HCT116 (cell line): ENCODE measurements at regions not wholly inside any gene's neighbourhood (a gene's known extent, or its start where the extent isn't known, plus 50 kb on each side); places are given as distances from the start of the nearest gene placed in this dataset.

Experiments
- ATAC-seq: fragments of 200-7000 bp; cut with Tn5 transposase; 2 replicates; pipeline ENCODE4 v1.9.1; 2020; ENCODE audit warnings: mild to moderate bottlenecking, moderate library complexity
- BruUV-seq: library from RNA; stranded (reverse); fragments of 400-500 nt; replicated peaks from 2 replicates; lab custom pipeline; 2021; lab: Mats Ljungman, UMichigan
- CTCF ChIA-PET: fragments of 300-600 bp; sonication (Branson Sonifier 250); formaldehyde crosslinking; loops from one replicate; lab custom pipeline; 2021; ENCODE audit warnings: antibody characterized with exemption; lab: Charles Lee
- POLR2A ChIA-PET: fragments of 300-600, 350-600 bp; sonication (Branson Sonifier 250); formaldehyde crosslinking; loops from one replicate; lab custom pipeline; 2021; ENCODE audit warnings: antibody characterized with exemption; lab: Charles Lee
- RAD21 ChIA-PET, 2 experiments: fragments of 300-600 bp; sonication (Branson Sonifier 250); formaldehyde crosslinking; loops; one replicate each; lab custom pipeline; 2023; ENCODE audit warnings: low total read pairs in 2 of 2; ENCODE audit not compliant: uncharacterized antibody in 2 of 2, unreplicated experiment in 2 of 2, low non-redundant PET in 1 of 2; lab: Charles Lee
- DNase-seq: peaks from one replicate; pipeline ENCODE4 v3.0.0-alpha.2; 2010; ENCODE audit warnings: low read depth, low spot score
- H2AFZ ChIP-seq: fragments of 200-600 bp; shearing (Covaris generic), sonication (generic); 2 replicates; pipeline ENCODE4 v1.6.1; 2017; ENCODE audit warnings: low read depth, mixed run types, mixed read lengths, antibody characterized with exemption, low read length; ENCODE audit not compliant: poor library complexity, severe bottlenecking
- H3K27ac ChIP-seq: 2 replicates; pipeline ENCODE4 v1.5.1; 2012; ENCODE audit warnings: low read depth, low read length
- H3K27me3 ChIP-seq: fragments of 200-600 bp; sonication (generic); 2 replicates; pipeline ENCODE4 v1.6.1; 2016; ENCODE audit warnings: mixed run types, low read length, mixed read lengths; ENCODE audit not compliant: insufficient read depth
- H3K36me3 ChIP-seq, 2 experiments: fragments of 200-500 bp in 1 of 2; fragments of 200-600 bp in 1 of 2; sonication (Bioruptor generic) in 1 of 2; sonication (generic) in 1 of 2; 2 replicates each; pipeline versions ENCODE4 v1.5.1 to v1.6.1; 2014 to 2016; ENCODE audit warnings: low read length in 2 of 2, inconsistent platforms in 1 of 2, mixed read lengths in 1 of 2, mixed run types in 1 of 2; ENCODE audit not compliant: insufficient read depth in 2 of 2, control insufficient read depth in 1 of 2
- H3K4me1 ChIP-seq, 2 experiments: fragments of 200-600 bp in 1 of 2; sonication (generic) in 1 of 2; 2 replicates each; pipeline versions ENCODE4 v1.5.1 to v1.6.1; 2012 to 2017; ENCODE audit warnings: low read length in 2 of 2, inconsistent platforms in 1 of 2, mild to moderate bottlenecking in 1 of 2, mixed read lengths in 1 of 2, mixed run types in 1 of 2, moderate library complexity in 1 of 2; ENCODE audit not compliant: insufficient read depth in 2 of 2, control insufficient read depth in 1 of 2
- H3K4me2 ChIP-seq: fragments of 200-600 bp; sonication (generic); 2 replicates; pipeline ENCODE4 v1.6.1; 2017; ENCODE audit warnings: mixed run types, low read length, mixed read lengths
- H3K4me3 ChIP-seq, 2 experiments: fragments of 200-600 bp in 1 of 2; sonication (generic) in 1 of 2; replicated peaks in 1 of 2; 2 replicates each; pipeline ENCODE4 v1.5.1; 2011 to 2016; ENCODE audit warnings: low read length in 2 of 2, control low read depth in 1 of 2, low read depth in 1 of 2, mild to moderate bottlenecking in 1 of 2, mixed read lengths in 1 of 2, mixed run types in 1 of 2
- H3K79me2 ChIP-seq: fragments of 200-600 bp; sonication (generic); 2 replicates; pipeline ENCODE4 v1.6.1; 2017; ENCODE audit warnings: mild to moderate bottlenecking, mixed run types, low read length, moderate library complexity, mixed read lengths; ENCODE audit not compliant: insufficient read depth
- H3K9ac ChIP-seq: fragments of 200-600 bp; sonication (generic); 2 replicates; pipeline ENCODE4 v1.6.1; 2016; ENCODE audit warnings: low read length, mixed read lengths
- H3K9me2 ChIP-seq: fragments of 200-600 bp; sonication (generic), shearing (Covaris generic); 2 replicates; pipeline ENCODE4 v1.6.1; 2017; ENCODE audit warnings: mixed run types, mild to moderate bottlenecking, moderate library complexity; ENCODE audit not compliant: insufficient read depth
- H3K9me3 ChIP-seq, 2 experiments: fragments of 200-500 bp in 1 of 2; fragments of 200-600 bp in 1 of 2; sonication (Bioruptor generic) in 1 of 2; sonication (generic) in 1 of 2; 2 replicates each; pipeline ENCODE4 v1.6.1; 2014 to 2017; ENCODE audit warnings: low read length in 2 of 2, mixed read lengths in 2 of 2, inconsistent platforms in 1 of 2, low read depth in 1 of 2, mild to moderate bottlenecking in 1 of 2, mixed run types in 1 of 2, moderate library complexity in 1 of 2; ENCODE audit not compliant: control insufficient read depth in 1 of 2, insufficient read depth in 1 of 2
- H4K20me1 ChIP-seq: fragments of 200-600 bp; sonication (generic), shearing (Covaris generic); 2 replicates; pipeline ENCODE4 v1.6.1; 2017; ENCODE audit warnings: mixed run types, mild to moderate bottlenecking, moderate library complexity; ENCODE audit not compliant: insufficient read depth
- CBX3 ChIP-seq: IDR thresholded peaks from 2 replicates; pipeline ENCODE4 v1.6.1; 2012; ENCODE audit warnings: low read depth
- EGR1 ChIP-seq: IDR thresholded peaks from 2 replicates; pipeline ENCODE4 v1.6.1; 2012; ENCODE audit warnings: low read depth
- ELF1 ChIP-seq: IDR thresholded peaks from 2 replicates; pipeline ENCODE4 v1.6.1; 2012; ENCODE audit warnings: low read depth, borderline replicate concordance
- EZH2 ChIP-seq: fragments of 200-600 bp; sonication (generic); IDR thresholded peaks from 2 replicates; pipeline ENCODE4 v1.6.1; 2017; ENCODE audit warnings: antibody characterized with exemption, mixed run types
- EZH2phosphoT487 ChIP-seq: fragments of 200-600 bp; IDR thresholded peaks from 2 replicates; pipeline ENCODE4 v1.6.1; 2018; ENCODE audit warnings: antibody characterized with exemption, borderline replicate concordance
- FOSL1 ChIP-seq: IDR thresholded peaks from 2 replicates; pipeline ENCODE4 v1.6.1; 2012; ENCODE audit warnings: low read depth
- JUND ChIP-seq: IDR thresholded peaks from 2 replicates; pipeline ENCODE4 v1.6.1; 2012
- SRF ChIP-seq: IDR thresholded peaks from 2 replicates; pipeline ENCODE4 v1.6.1; 2012; ENCODE audit warnings: low read depth
- TCF7L2 ChIP-seq: IDR thresholded peaks from 2 replicates; pipeline ENCODE4 v1.7.0; 2011; ENCODE audit warnings: borderline replicate concordance, inconsistent platforms; ENCODE audit not compliant: insufficient read depth, insufficient read length; ENCODE audit errors: extremely low read depth
- YY1 ChIP-seq: IDR thresholded peaks from 2 replicates; pipeline ENCODE4 v1.6.1; 2011; ENCODE audit warnings: low read length, low read depth, moderate library complexity, mild to moderate bottlenecking; ENCODE audit not compliant: insufficient replicate concordance; ENCODE audit errors: extremely low read depth
- ZFX ChIP-seq: fragments of 450-650 bp; IDR thresholded peaks from 2 replicates; pipeline ENCODE4 v1.6.1; 2017
- intact Hi-C: fragments of 100-400 bp; cut with micrococcal nuclease; formaldehyde crosslinking; loops from 2 replicates; pipeline ENCODE4 v1.10.0; 2022
- TF ChIP-seq, protein P1 (sequence below): IDR thresholded peaks from 2 replicates; pipeline ENCODE4 v1.6.1; 2012
- TF ChIP-seq, protein P2 (sequence below), 3 experiments: fragments of 200-600 bp in 1 of 3; sonication (generic) in 1 of 3; IDR thresholded peaks in 2 of 3; conservative IDR thresholded peaks in 1 of 3; 2 replicates each; pipeline ENCODE4 v1.5.1; 2012 to 2017; ENCODE audit warnings: low read depth in 2 of 3, low read length in 2 of 3, antibody characterized with exemption in 1 of 3, borderline replicate concordance in 1 of 3, control low read depth in 1 of 3, mild to moderate bottlenecking in 1 of 3, mixed read lengths in 1 of 3, mixed run types in 1 of 3, moderate library complexity in 1 of 3; ENCODE audit not compliant: insufficient read depth in 1 of 3

DNA sequence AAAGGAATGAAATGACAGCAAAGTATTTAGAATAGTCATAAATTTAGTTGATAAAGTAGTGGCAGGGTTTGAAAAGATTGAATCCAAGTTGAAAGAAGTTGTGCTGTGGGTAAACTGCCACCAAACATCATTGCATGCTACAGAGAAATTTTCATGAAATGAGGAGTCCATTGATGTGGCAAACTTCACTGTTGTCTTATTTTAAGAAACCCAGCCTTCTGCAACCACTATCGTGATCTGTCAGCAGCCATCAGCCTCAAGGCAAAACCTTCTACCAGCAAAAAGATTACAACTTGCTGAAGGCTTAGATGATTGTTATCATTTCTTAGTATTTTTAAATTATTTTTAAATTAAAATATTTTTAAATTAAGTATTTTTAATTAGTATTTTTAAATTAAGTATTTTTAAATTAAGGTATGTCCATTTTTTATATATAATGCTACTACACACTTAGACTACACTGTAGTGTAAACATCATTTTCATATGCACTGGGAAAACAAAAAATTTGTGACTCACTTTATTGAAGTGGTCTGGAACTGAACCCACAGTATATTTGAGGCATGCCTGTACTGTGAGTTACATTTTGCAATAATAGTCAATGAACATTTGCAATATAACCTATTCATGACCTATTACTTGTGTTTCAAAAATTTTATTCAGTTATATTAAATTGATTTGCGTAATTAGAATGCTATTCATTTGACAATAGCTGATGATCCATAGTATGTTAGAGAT lies 67.2 kb upstream of the SYT1 start:
- Histone ChIP-seq H2AFZ (no peak overlapping the region), H3K27ac (no peak overlapping the region), H3K36me3 (no peaks in the 10 kb centered on the region; a peak in 1 of 4 replicates), H3K4me1 (no peaks in the 10 kb centered on the region), H3K79me2 (no peaks in the 10 kb centered on the region), H3K27me3 (no peaks in the 10 kb centered on the region), H3K9me3 (0 out of 4 replicates have a peak, but pooled peaks cover 0 to 9% of the 10 kb centered on the region in 2 experiments), H3K9me2 (no peaks in the 10 kb centered on the region), H3K4me2 (no peak overlapping the region), H4K20me1 (no peaks in the 10 kb centered on the region), H3K4me3 (no peak overlapping the region), H3K9ac (no peak overlapping the region)
- DNase-seq = no peak
- intact Hi-C loops = no loop called here
- ChIA-PET CTCF (no interaction called here), POLR2A (no interaction called here), RAD21 (no interaction called here)
- BruUV-seq = no TSS peak
- ATAC-seq = no peak
- TF ChIP-seq SRF (no peak), FOSL1 (no peak), TCF7L2 (no peak), JUND (no peak), CBX3 (no peak), EZH2 (no peak), ELF1 (no peak), EGR1 (no peak), EZH2phosphoT487 (no peak), ZFX (no peak), YY1 (no peak)
- TF ChIP-seq, protein P1, sequence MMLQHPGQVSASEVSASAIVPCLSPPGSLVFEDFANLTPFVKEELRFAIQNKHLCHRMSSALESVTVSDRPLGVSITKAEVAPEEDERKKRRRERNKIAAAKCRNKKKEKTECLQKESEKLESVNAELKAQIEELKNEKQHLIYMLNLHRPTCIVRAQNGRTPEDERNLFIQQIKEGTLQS = no peak
- TF ChIP-seq, protein P2, sequence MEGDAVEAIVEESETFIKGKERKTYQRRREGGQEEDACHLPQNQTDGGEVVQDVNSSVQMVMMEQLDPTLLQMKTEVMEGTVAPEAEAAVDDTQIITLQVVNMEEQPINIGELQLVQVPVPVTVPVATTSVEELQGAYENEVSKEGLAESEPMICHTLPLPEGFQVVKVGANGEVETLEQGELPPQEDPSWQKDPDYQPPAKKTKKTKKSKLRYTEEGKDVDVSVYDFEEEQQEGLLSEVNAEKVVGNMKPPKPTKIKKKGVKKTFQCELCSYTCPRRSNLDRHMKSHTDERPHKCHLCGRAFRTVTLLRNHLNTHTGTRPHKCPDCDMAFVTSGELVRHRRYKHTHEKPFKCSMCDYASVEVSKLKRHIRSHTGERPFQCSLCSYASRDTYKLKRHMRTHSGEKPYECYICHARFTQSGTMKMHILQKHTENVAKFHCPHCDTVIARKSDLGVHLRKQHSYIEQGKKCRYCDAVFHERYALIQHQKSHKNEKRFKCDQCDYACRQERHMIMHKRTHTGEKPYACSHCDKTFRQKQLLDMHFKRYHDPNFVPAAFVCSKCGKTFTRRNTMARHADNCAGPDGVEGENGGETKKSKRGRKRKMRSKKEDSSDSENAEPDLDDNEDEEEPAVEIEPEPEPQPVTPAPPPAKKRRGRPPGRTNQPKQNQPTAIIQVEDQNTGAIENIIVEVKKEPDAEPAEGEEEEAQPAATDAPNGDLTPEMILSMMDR (IDR thresholded peaks at IDR 0.05 in 2 of 3, conservative IDR thresholded peaks at IDR 0.05 in 1 of 3; ENCODE audit: borderline replicate concordance in 1 of 3, insufficient read depth in 1 of 3, low read depth in 2 of 3, low read length in 2 of 3) = no peak
